H9 (cell line): ENCODE measurements at regions not wholly inside any gene's neighbourhood (a gene's known extent, or its start where the extent isn't known, plus 50 kb on each side); places are given as distances from the start of the nearest gene placed in this dataset.

Experiments used
- DNase-seq: peaks from one replicate; pipeline ENCODE4 v3.0.0-alpha.2; 2017
- H2AFZ ChIP-seq: one replicate; pipeline ENCODE4 v1.6.1; 2013; ENCODE audit warnings: mild to moderate bottlenecking, low read length, control low read depth, moderate library complexity
- H2AK5ac ChIP-seq: 2 replicates; pipeline ENCODE4 v1.6.1; 2013; ENCODE audit warnings: low read length, control low read depth, mixed read lengths; ENCODE audit not compliant: insufficient read length
- H2BK120ac ChIP-seq: one replicate; pipeline ENCODE4 v1.6.1; 2013; ENCODE audit warnings: low read depth, mild to moderate bottlenecking, low read length, control low read depth, inconsistent platforms; ENCODE audit not compliant: poor library complexity, severe bottlenecking
- H2BK12ac ChIP-seq: 2 replicates; pipeline ENCODE4 v1.6.1; 2013; ENCODE audit warnings: low read length, control low read depth, mixed read lengths, low read depth; ENCODE audit not compliant: insufficient read length
- H2BK15ac ChIP-seq: 2 replicates; pipeline ENCODE4 v1.6.1; 2013; ENCODE audit warnings: low read depth, low read length, control low read depth
- H2BK20ac ChIP-seq: one replicate; pipeline ENCODE4 v1.6.1; 2013; ENCODE audit warnings: low read depth, mild to moderate bottlenecking, low read length, control low read depth, inconsistent platforms; ENCODE audit not compliant: poor library complexity, severe bottlenecking
- H2BK5ac ChIP-seq: 2 replicates; pipeline ENCODE4 v1.6.1; 2013; ENCODE audit warnings: low read length, control low read depth, mixed read lengths; ENCODE audit not compliant: insufficient read length
- H3K14ac ChIP-seq: 2 replicates; pipeline ENCODE4 v1.6.1; 2013; ENCODE audit warnings: low read length, control low read depth; ENCODE audit not compliant: insufficient read depth
- H3K18ac ChIP-seq: 2 replicates; pipeline ENCODE4 v1.6.1; 2013; ENCODE audit warnings: low read depth, mild to moderate bottlenecking, mixed read lengths, low read length, control low read depth; ENCODE audit not compliant: insufficient read length
- H3K23ac ChIP-seq: 2 replicates; pipeline ENCODE4 v1.6.1; 2013; ENCODE audit warnings: low read length, control low read depth, mixed read lengths, low read depth; ENCODE audit not compliant: insufficient read length
- H3K23me2 ChIP-seq: 2 replicates; pipeline ENCODE4 v1.6.1; 2013; ENCODE audit warnings: low read depth, mild to moderate bottlenecking, mixed read lengths, low read length, control low read depth; ENCODE audit not compliant: insufficient read length, poor library complexity, severe bottlenecking
- H3K27ac ChIP-seq: 2 replicates; pipeline ENCODE4 v1.5.1; 2013; ENCODE audit warnings: low read length, control low read depth, mixed read lengths, low read depth; ENCODE audit not compliant: insufficient read length
- H3K27me3 ChIP-seq: 2 replicates; pipeline ENCODE4 v1.6.1; 2013; ENCODE audit warnings: low read length, control low read depth, inconsistent platforms; ENCODE audit not compliant: insufficient read depth
- H3K4ac ChIP-seq: 2 replicates; pipeline ENCODE4 v1.6.1; 2013; ENCODE audit warnings: low read depth, mild to moderate bottlenecking, control low read depth, inconsistent platforms, low read length, moderate library complexity
- H3K4me1 ChIP-seq: 2 replicates; pipeline ENCODE4 v1.6.1; 2013; ENCODE audit warnings: low read length, control low read depth, inconsistent platforms; ENCODE audit not compliant: insufficient read depth
- H3K4me2 ChIP-seq: 2 replicates; pipeline ENCODE4 v1.6.1; 2013; ENCODE audit warnings: low read length, control low read depth, mixed read lengths; ENCODE audit not compliant: insufficient read length, insufficient read depth
- H3K56ac ChIP-seq: 2 replicates; pipeline ENCODE4 v1.6.1; 2013; ENCODE audit warnings: low read depth, mild to moderate bottlenecking, mixed read lengths, low read length, control low read depth; ENCODE audit not compliant: insufficient read length
- H3K79me1 ChIP-seq: 2 replicates; pipeline ENCODE4 v1.6.1; 2013; ENCODE audit warnings: low read depth, mild to moderate bottlenecking, moderate library complexity, low read length, control low read depth, inconsistent platforms; ENCODE audit not compliant: insufficient read depth, poor library complexity, severe bottlenecking
- H3K79me2 ChIP-seq: 2 replicates; pipeline ENCODE4 v1.6.1; 2013; ENCODE audit warnings: low read length, control low read depth, inconsistent platforms; ENCODE audit not compliant: insufficient read depth
- H3K9ac ChIP-seq: 2 replicates; pipeline ENCODE4 v1.6.1; 2013; ENCODE audit warnings: low read length, control low read depth, mixed read lengths; ENCODE audit not compliant: insufficient read length; ENCODE audit errors: extremely low read depth
- H3K9me3 ChIP-seq: one replicate; pipeline ENCODE4 v1.6.1; 2013; ENCODE audit warnings: low read depth, low read length, inconsistent platforms; ENCODE audit not compliant: control insufficient read depth
- H3T11ph ChIP-seq: one replicate; pipeline ENCODE4 v1.6.1; 2013; ENCODE audit warnings: mild to moderate bottlenecking, low read length, control low read depth, inconsistent platforms
- H4K20me1 ChIP-seq: one replicate; pipeline ENCODE4 v1.6.1; 2013; ENCODE audit not compliant: control insufficient read depth, insufficient read length, insufficient read depth
- H4K5ac ChIP-seq: 2 replicates; pipeline ENCODE4 v1.6.1; 2013; ENCODE audit warnings: low read depth, mild to moderate bottlenecking, mixed read lengths, low read length, control low read depth; ENCODE audit not compliant: insufficient read length
- H4K8ac ChIP-seq: replicated peaks from 2 replicates; pipeline ENCODE4 v1.6.1; 2013; ENCODE audit warnings: low read length, control low read depth, mixed read lengths, low read depth; ENCODE audit not compliant: insufficient read length
- H4K91ac ChIP-seq: 2 replicates; pipeline ENCODE4 v1.6.1; 2013; ENCODE audit warnings: low read depth, mild to moderate bottlenecking, moderate library complexity, mixed read lengths, low read length, control low read depth; ENCODE audit not compliant: insufficient read length
- H3K27ac Mint-ChIP-seq, 3 experiments: 2 replicates in 2 of 3; 3 replicates in 1 of 3; pipeline ENCODE4 v1.8.0; 2020 to 2021; ENCODE audit warnings: mixed read lengths in 3 of 3, mild to moderate bottlenecking in 1 of 3, moderate library complexity in 1 of 3
- H3K27me3 Mint-ChIP-seq: 2 replicates; pipeline ENCODE4 v1.8.0; 2021; ENCODE audit warnings: low read depth, mild to moderate bottlenecking, moderate library complexity, mixed read lengths
- H3K36me3 Mint-ChIP-seq, 3 experiments: 2 replicates in 2 of 3; 3 replicates in 1 of 3; pipeline ENCODE4 v1.8.0; 2020 to 2021; ENCODE audit warnings: low read depth in 3 of 3, mixed read lengths in 3 of 3; ENCODE audit not compliant: insufficient read depth in 1 of 3
- H3K4me1 Mint-ChIP-seq, 2 experiments: 2 replicates each; pipeline ENCODE4 v1.8.0; 2020; ENCODE audit warnings: mixed read lengths in 2 of 2
- H3K4me3 Mint-ChIP-seq, 2 experiments: 2 replicates in 1 of 2; 3 replicates in 1 of 2; pipeline ENCODE4 v1.8.0; 2020 to 2021; ENCODE audit warnings: mild to moderate bottlenecking in 2 of 2, mixed read lengths in 2 of 2, moderate library complexity in 1 of 2
- H3K9me3 Mint-ChIP-seq, 2 experiments: 2 replicates in 1 of 2; 3 replicates in 1 of 2; pipeline ENCODE4 v1.8.0; 2020; ENCODE audit warnings: mild to moderate bottlenecking in 2 of 2, mixed read lengths in 2 of 2, moderate library complexity in 1 of 2
- WGBS: extraction: QIAGEN DNeasy Blood & Tissue Kit; methylation state at CpG from one replicate; pipeline ENCODE4 v1.1.7; 2013; ENCODE audit warnings: missing lambda C conversion rate, low lambda C conversion rate, mixed read lengths; ENCODE audit not compliant: insufficient read length; ENCODE audit errors: extremely low coverage; 5-methylcytosine and 5-hydroxymethylcytosine counted together
- TF ChIP-seq, protein P1 (sequence below): fragments of 200-600 bp; sonication (generic); conservative IDR thresholded peaks from 3 replicates; pipeline ENCODE4 v1.8.0; 2021; ENCODE audit warnings: antibody characterized with exemption, mild to moderate bottlenecking

DNA sequence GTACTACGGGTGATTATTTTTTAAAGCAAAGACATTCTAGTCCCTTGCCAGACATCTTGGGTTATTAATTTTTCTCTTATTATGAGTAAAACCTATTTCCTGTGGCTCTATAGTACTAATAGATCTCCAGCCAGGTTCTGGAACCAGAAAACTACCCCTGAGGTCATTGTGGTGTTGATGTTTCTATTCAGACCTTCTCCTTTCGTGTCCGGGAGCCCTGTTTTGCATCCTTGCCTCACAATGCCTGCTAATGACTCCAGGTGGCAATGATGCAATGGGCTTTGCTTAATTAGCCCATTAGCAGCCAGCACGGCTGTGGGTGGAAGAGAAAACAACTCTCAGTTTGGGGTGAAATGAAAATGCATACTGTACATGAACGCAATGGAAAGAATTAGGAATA, 62.9 kb upstream of the ARG1 start:
- Mint-ChIP-seq H3K27ac (peak overlapping the region; percentile 58 to 98 (median 78); a peak in 5 of 7 replicates), H3K27me3 (no peaks in the 10 kb centered on the region), H3K4me1 (peaks cover 23 to 25% of the 10 kb centered on the region in 2 experiments), H3K4me3 (no peak overlapping the region), H3K9me3 (peaks cover 15 to 16% of the 10 kb centered on the region in 2 experiments), H3K36me3 (peaks cover 16 to 20% (median 19%) of the 10 kb centered on the region in 3 experiments)
- no peak overlapping the region for H3K4me2 ChIP-seq
- H3K79me2 ChIP-seq = no peaks in the 10 kb centered on the region
- peak; percentile 83 for DNase-seq
- no peak overlapping the region for H3K56ac ChIP-seq
- H2BK20ac ChIP-seq = no peak overlapping the region
- H2BK15ac ChIP-seq = no peak overlapping the region
- no peak overlapping the region for H2AFZ ChIP-seq
- H3K23me2 ChIP-seq = no peaks in the 10 kb centered on the region
- no peak overlapping the region for H2BK120ac ChIP-seq
- TF ChIP-seq, protein P1, sequence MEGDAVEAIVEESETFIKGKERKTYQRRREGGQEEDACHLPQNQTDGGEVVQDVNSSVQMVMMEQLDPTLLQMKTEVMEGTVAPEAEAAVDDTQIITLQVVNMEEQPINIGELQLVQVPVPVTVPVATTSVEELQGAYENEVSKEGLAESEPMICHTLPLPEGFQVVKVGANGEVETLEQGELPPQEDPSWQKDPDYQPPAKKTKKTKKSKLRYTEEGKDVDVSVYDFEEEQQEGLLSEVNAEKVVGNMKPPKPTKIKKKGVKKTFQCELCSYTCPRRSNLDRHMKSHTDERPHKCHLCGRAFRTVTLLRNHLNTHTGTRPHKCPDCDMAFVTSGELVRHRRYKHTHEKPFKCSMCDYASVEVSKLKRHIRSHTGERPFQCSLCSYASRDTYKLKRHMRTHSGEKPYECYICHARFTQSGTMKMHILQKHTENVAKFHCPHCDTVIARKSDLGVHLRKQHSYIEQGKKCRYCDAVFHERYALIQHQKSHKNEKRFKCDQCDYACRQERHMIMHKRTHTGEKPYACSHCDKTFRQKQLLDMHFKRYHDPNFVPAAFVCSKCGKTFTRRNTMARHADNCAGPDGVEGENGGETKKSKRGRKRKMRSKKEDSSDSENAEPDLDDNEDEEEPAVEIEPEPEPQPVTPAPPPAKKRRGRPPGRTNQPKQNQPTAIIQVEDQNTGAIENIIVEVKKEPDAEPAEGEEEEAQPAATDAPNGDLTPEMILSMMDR = no peak
- peaks cover 4% of the 10 kb centered on the region for H3K9me3 ChIP-seq
- H2BK5ac ChIP-seq = no peak overlapping the region
- H3K4me1 ChIP-seq = no peaks in the 10 kb centered on the region
- H4K8ac ChIP-seq = no peak overlapping the region
- H3K4ac ChIP-seq = no peak overlapping the region
- H2AK5ac ChIP-seq = no peak overlapping the region
- WGBS = no CpG with 5 or more reads among the region's 5 CpGs
- H4K5ac ChIP-seq = no peak overlapping the region
- H2BK12ac ChIP-seq = no peak overlapping the region
- H3K79me1 ChIP-seq = no peaks in the 10 kb centered on the region
- H3T11ph ChIP-seq = no peak overlapping the region
- no peak overlapping the region for H3K23ac ChIP-seq
- H3K18ac ChIP-seq = no peak overlapping the region
- H3K27ac ChIP-seq = peak overlapping the region; percentile 41
- no peak overlapping the region for H3K14ac ChIP-seq
- H4K20me1 ChIP-seq = no peaks in the 10 kb centered on the region
- no peak overlapping the region for H4K91ac ChIP-seq
- H3K27me3 ChIP-seq = no peaks in the 10 kb centered on the region
- no peak overlapping the region for H3K9ac ChIP-seq
